ENCODE measurements at regions not wholly inside any gene's neighbourhood (a gene's known extent, or its start where the extent isn't known, plus 50 kb on each side); places are given as distances from the start of the nearest gene placed in this dataset.

DNA sequence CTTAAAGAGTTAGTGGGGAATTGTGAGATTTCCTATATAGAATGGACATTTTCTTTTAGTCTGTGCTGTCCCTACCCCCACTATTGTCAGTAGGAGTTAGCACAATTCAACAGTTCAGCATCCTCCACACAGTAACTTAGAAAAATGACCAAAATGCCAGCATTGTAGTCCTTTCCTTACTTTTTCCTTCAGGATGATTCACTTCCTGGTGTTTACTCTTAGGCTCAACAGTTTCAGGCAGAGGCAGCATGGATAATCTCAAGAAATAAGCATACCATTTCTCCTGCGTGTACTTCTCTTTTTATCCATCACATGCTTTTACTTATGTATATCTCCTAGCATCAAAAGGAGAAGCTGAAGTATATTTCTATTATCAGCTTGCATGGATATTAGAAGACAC is 683.4 kb downstream of the SLC16A7 start:
- no peaks in the 10 kb centered on the region for H3K27me3 Mint-ChIP-seq (ENCODE audit: low read depth)
- TF ChIP-seq, protein P1, sequence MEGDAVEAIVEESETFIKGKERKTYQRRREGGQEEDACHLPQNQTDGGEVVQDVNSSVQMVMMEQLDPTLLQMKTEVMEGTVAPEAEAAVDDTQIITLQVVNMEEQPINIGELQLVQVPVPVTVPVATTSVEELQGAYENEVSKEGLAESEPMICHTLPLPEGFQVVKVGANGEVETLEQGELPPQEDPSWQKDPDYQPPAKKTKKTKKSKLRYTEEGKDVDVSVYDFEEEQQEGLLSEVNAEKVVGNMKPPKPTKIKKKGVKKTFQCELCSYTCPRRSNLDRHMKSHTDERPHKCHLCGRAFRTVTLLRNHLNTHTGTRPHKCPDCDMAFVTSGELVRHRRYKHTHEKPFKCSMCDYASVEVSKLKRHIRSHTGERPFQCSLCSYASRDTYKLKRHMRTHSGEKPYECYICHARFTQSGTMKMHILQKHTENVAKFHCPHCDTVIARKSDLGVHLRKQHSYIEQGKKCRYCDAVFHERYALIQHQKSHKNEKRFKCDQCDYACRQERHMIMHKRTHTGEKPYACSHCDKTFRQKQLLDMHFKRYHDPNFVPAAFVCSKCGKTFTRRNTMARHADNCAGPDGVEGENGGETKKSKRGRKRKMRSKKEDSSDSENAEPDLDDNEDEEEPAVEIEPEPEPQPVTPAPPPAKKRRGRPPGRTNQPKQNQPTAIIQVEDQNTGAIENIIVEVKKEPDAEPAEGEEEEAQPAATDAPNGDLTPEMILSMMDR (conservative IDR thresholded peaks at IDR 0.05), result no peak
- no peaks in the 10 kb centered on the region for H3K9me3 Mint-ChIP-seq
- DNase-seq (ENCODE audit: low read depth, low spot score), result no peak
- H3K36me3 Mint-ChIP-seq (ENCODE audit: low read depth), result no peaks in the 10 kb centered on the region
- no peak overlapping the region for H3K4me3 Mint-ChIP-seq
- H3K4me1 Mint-ChIP-seq, result no peaks in the 10 kb centered on the region
- H3K27ac Mint-ChIP-seq (ENCODE audit: unreplicated experiment), result no peak overlapping the region

DNA sequence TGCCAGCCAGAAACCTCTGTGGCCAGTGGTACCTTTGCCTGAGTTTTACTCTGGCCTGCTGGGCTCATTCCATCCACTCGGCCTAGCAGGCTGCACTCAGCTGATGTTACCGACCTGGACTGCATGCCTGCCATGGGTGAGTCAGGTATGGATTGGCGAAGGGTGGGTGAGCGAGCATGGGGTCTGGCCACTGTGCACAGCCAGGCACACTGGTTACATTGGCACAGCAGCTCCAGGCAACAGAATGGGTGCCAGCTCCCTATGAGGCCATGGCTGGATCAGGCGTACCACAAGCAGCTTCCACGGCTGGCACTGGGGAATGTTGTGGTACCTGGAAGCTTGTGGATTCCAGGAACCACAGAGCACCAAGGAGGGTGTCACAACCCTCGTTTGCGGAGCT is 685.7 kb downstream of the SLC16A7 start:
- TF ChIP-seq, protein P1 (conservative IDR thresholded peaks at IDR 0.05), result no peak
- Mint-ChIP-seq H3K4me3 (no peak overlapping the region), H3K4me1 (no peaks in the 10 kb centered on the region), H3K9me3 (no peaks in the 10 kb centered on the region), H3K36me3 (ENCODE audit: low read depth) (no peaks in the 10 kb centered on the region), H3K27ac (ENCODE audit: unreplicated experiment) (no peak overlapping the region), H3K27me3 (ENCODE audit: low read depth) (no peaks in the 10 kb centered on the region)
- no peak for DNase-seq (ENCODE audit: low read depth, low spot score)

DNA sequence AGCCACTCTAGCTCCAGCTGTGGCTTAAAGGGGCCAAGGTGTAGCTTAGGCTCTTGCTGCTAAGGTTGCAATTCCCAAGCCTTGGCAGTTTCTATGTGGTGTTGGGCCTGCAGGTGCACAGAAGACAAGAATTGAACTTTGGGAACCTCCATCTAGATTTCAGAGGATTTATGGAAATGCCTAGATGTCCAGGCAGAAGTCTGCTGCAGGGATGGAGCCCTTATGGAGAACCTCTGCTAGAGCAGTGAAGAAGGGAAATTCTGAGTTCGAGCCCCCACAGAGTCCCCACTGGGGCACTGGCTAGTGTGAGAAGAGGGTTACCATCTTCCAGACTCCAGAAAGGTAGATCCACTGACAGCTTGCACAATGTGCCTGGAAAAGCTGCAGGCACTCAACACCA is 694.7 kb downstream of the SLC16A7 start:
- TF ChIP-seq, protein P1 (conservative IDR thresholded peaks at IDR 0.05), result no peak
- no peaks in the 10 kb centered on the region for H3K4me1 Mint-ChIP-seq
- no peaks in the 10 kb centered on the region for H3K27me3 Mint-ChIP-seq (ENCODE audit: low read depth)
- peaks cover 18% of the 10 kb centered on the region for H3K9me3 Mint-ChIP-seq
- H3K27ac Mint-ChIP-seq (ENCODE audit: unreplicated experiment), result no peak overlapping the region
- no peak for DNase-seq (ENCODE audit: low read depth, low spot score)
- H3K36me3 Mint-ChIP-seq (ENCODE audit: low read depth), result no peaks in the 10 kb centered on the region
- H3K4me3 Mint-ChIP-seq, result no peak overlapping the region

DNA sequence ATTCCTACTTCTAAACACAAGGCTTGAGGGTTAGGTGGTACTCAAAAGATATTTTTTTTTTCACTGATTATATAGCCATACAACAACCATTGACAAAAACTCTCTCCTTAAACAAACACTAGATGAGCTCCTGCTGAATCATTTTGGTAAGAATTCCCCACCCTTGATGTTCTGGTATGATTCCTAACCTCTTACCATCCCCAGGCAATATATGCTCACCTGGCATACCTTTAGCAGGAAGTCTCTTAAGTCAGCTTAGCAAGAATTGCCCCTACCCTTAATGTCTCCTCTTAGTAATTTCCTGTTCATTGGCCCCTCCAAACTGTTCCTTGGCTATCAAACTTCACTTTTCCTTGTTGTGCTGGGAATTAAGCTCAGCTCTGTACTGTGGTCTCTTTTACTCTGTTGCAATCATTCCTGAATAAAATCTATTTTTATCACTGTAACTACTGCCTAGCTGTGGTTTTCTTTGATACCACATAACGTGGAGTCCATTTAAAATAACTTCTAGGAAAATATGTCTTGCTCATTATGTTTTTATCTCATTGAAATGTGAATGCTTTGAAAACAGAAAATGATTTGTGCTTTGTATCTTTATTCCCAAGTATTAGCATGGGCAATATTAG is 712.6 kb downstream of the SLC16A7 start:
- no peak overlapping the region for H3K4me3 Mint-ChIP-seq
- peaks cover 4% of the 10 kb centered on the region for H3K4me1 Mint-ChIP-seq
- no peaks in the 10 kb centered on the region for H3K27me3 Mint-ChIP-seq (ENCODE audit: low read depth)
- H3K9me3 Mint-ChIP-seq, result no peaks in the 10 kb centered on the region
- no peak overlapping the region for H3K27ac Mint-ChIP-seq (ENCODE audit: unreplicated experiment)
- TF ChIP-seq, protein P1 (conservative IDR thresholded peaks at IDR 0.05), result no peak
- no peak for DNase-seq (ENCODE audit: low read depth, low spot score)
- H3K36me3 Mint-ChIP-seq (ENCODE audit: low read depth), result no peaks in the 10 kb centered on the region

DNA sequence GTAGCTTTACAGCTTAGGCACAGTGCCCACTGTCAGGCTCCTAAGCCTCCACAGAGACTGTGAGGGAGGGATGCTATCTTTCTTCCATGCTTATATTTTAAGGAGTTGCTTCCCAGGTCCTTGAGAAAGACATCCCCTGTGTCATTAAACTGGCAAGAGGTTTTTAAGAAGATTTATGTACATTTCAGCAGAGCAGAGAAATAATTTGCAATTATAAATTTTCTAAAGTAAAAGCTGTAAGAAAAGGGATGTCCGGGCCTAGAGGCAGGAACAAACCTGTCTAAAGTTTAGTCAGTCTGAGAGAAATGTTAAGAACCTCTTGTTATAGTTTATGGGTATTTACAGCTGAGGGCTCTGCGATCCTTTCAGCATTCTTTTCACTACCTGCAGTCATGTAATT is 716.1 kb downstream of the SLC16A7 start:
- peaks cover 4% of the 10 kb centered on the region for H3K4me1 Mint-ChIP-seq
- TF ChIP-seq, protein P1 (conservative IDR thresholded peaks at IDR 0.05), result no peak
- H3K9me3 Mint-ChIP-seq, result no peaks in the 10 kb centered on the region
- no peaks in the 10 kb centered on the region for H3K27me3 Mint-ChIP-seq (ENCODE audit: low read depth)
- H3K36me3 Mint-ChIP-seq (ENCODE audit: low read depth), result no peaks in the 10 kb centered on the region
- no peak for DNase-seq (ENCODE audit: low read depth, low spot score)
- H3K27ac Mint-ChIP-seq (ENCODE audit: unreplicated experiment), result no peak overlapping the region
- H3K4me3 Mint-ChIP-seq, result no peak overlapping the region
